ENCODE measurements at regions not wholly inside any gene's neighbourhood (a gene's known extent, or its start where the extent isn't known, plus 50 kb on each side); places are given as distances from the start of the nearest gene placed in this dataset.

GRCh38 chr6:16832043-16832567 lies 70.8 kb upstream of the ATXN1 start:
- TF ChIP-seq CTCF (conservative IDR thresholded peaks at IDR 0.05; ENCODE audit: low read depth in 2 of 2), result no peak
- no peak for TF ChIP-seq CREB1 (CRISPR knock-in tag; IDR thresholded peaks at IDR 0.05; ENCODE audit: low read depth)
- no peak for TF ChIP-seq EZH2 (IDR thresholded peaks at IDR 0.05; ENCODE audit: low read depth, unreplicated experiment)
- TF ChIP-seq POLR2AphosphoS5 (IDR thresholded peaks at IDR 0.05; ENCODE audit: low read depth), result no peak
- TF ChIP-seq EZH2phosphoT487 (IDR thresholded peaks at IDR 0.05; ENCODE audit: unreplicated experiment), result no peak
- TF ChIP-seq ZNF114 (CRISPR knock-in tag; IDR thresholded peaks at IDR 0.05), result no peak
- TF ChIP-seq REST (IDR thresholded peaks at IDR 0.05; ENCODE audit: unreplicated experiment), result no peak
- no peak for TF ChIP-seq NANOG (IDR thresholded peaks at IDR 0.05; ENCODE audit: borderline replicate concordance)
- no peak for TF ChIP-seq ETS1 (IDR thresholded peaks at IDR 0.05)
- no peak for TF ChIP-seq ZNF331 (CRISPR knock-in tag; IDR thresholded peaks at IDR 0.05; ENCODE audit: low read depth)

All from GM23338 (cell line).